Testis (tissue), 2 donors: ENCODE measurements at regions not wholly inside any gene's neighbourhood (a gene's known extent, or its start where the extent isn't known, plus 50 kb on each side); places are given as distances from the start of the nearest gene placed in this dataset.

Experiments used
- POLR2A ChIP-seq: fragments of 450-650 bp; IDR thresholded peaks from one replicate; pipeline ENCODE4 v1.6.1; 2017; ENCODE audit warnings: antibody characterized with exemption, mild to moderate bottlenecking, moderate library complexity
- TF ChIP-seq, protein P1 (sequence below), 3 experiments: fragments of 450-650 bp in 2 of 3; fragments of 200-600 bp in 1 of 3; sonication (generic) in 1 of 3; IDR thresholded peaks; one replicate each; pipeline ENCODE4 v1.5.1; 2016 to 2019; ENCODE audit warnings: antibody characterized with exemption in 3 of 3, mild to moderate bottlenecking in 2 of 3, moderate library complexity in 1 of 3

DNA sequence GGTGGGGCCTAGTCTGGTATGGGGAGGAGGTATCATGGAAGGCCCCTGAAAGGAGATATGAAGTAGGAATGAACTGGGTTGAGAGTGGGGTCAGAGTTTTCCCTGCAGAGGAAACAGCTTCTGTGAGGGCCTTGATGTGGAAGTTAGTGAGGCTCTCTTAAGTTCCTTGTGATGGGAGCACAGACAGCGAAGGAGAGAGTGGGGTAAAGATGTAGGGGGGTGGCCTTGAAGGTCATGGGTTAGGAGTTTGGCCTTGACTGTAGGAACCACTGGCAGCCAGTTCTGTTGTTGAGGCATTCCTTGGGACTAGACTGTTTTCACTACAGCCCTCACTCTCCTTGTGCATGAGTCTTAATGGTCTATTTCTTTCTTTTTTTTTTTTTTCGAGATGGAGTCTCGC is 77.8 kb upstream of the NMNAT3 start:
- TF ChIP-seq, protein P1, sequence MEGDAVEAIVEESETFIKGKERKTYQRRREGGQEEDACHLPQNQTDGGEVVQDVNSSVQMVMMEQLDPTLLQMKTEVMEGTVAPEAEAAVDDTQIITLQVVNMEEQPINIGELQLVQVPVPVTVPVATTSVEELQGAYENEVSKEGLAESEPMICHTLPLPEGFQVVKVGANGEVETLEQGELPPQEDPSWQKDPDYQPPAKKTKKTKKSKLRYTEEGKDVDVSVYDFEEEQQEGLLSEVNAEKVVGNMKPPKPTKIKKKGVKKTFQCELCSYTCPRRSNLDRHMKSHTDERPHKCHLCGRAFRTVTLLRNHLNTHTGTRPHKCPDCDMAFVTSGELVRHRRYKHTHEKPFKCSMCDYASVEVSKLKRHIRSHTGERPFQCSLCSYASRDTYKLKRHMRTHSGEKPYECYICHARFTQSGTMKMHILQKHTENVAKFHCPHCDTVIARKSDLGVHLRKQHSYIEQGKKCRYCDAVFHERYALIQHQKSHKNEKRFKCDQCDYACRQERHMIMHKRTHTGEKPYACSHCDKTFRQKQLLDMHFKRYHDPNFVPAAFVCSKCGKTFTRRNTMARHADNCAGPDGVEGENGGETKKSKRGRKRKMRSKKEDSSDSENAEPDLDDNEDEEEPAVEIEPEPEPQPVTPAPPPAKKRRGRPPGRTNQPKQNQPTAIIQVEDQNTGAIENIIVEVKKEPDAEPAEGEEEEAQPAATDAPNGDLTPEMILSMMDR (IDR thresholded peaks at IDR 0.05) = no peak
- no peak for TF ChIP-seq POLR2A
